Thyroid gland (tissue), 4 donors: ENCODE measurements at regions not wholly inside any gene's neighbourhood (a gene's known extent, or its start where the extent isn't known, plus 50 kb on each side); places are given as distances from the start of the nearest gene placed in this dataset.

ENCODE experiments used
- DNase-seq, 2 donors: peaks; one replicate each; pipeline ENCODE4 v3.0.0-alpha.2; 2019
- H3K27ac ChIP-seq, 3 donors: fragments of 200-600 bp; sonication (generic); 1 replicate in 2 of 3; 2 replicates in 1 of 3; pipeline ENCODE4 v1.5.1; 2016 to 2019; ENCODE audit warnings: mild to moderate bottlenecking in 1 of 3, moderate library complexity in 1 of 3
- H3K27me3 ChIP-seq: fragments of 200-600 bp; sonication (generic); one replicate; pipeline ENCODE4 v1.5.1; 2019
- H3K36me3 ChIP-seq, 2 donors: fragments of 200-600 bp; sonication (generic); one replicate each; pipeline ENCODE4 v1.5.1; 2016 to 2019
- H3K4me1 ChIP-seq, 2 donors: fragments of 200-600 bp; sonication (generic); one replicate each; pipeline ENCODE4 v1.5.1; 2017 to 2019
- H3K4me3 ChIP-seq, 3 donors: fragments of 200-600 bp; sonication (generic); replicated peaks in 1 of 3; 1 replicate in 2 of 3; 2 replicates in 1 of 3; pipeline ENCODE4 v1.5.1; 2016; ENCODE audit warnings: mild to moderate bottlenecking in 1 of 3
- H3K9me3 ChIP-seq: fragments of 200-600 bp; sonication (generic); one replicate; pipeline ENCODE4 v1.5.1; 2017
- CTCF ChIP-seq, 6 experiments: fragments of 200-600 bp in 3 of 6; fragments of 450-650 bp in 3 of 6; sonication (generic) in 3 of 6; IDR thresholded peaks; one replicate each; pipeline ENCODE4 v1.5.1; 2016 to 2019; ENCODE audit warnings: antibody characterized with exemption in 6 of 6, mild to moderate bottlenecking in 2 of 6, inconsistent platforms in 1 of 6, moderate library complexity in 1 of 6
- POLR2A ChIP-seq, 2 donors: fragments of 450-650 bp; IDR thresholded peaks; one replicate each; pipeline ENCODE4 v1.6.1; 2017; ENCODE audit warnings: antibody characterized with exemption in 2 of 2, mild to moderate bottlenecking in 2 of 2, moderate library complexity in 1 of 2
- WGBS, 2 donors: methylation state at CpG; one replicate each; pipeline ENCODE4 v1.1.5; 2017; 5-methylcytosine and 5-hydroxymethylcytosine counted together
- intact Hi-C: fragments of 100-400 bp; cut with DNase I; formaldehyde crosslinking; loops from one replicate; pipeline ENCODE4 v1.15.1; 2023

DNA sequence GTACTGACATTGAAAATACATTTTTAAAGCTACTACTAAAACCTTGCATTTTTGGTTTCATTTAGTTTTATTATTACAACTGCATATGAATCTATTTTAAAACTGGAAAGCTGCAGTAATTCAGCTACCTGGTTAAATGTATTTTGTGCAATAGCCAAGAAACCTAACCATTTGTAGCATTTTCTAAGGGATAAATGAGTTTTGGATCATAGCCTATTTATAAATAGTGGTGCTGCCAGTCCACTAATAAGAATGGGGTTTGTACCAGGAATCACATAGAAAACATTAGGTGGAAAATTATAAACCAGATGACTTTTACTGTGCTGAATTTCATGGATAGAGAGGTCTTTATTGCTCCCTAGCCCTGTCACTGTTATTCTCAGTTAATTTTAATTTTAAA is 454.7 kb downstream of the DIPK2A start:
- no peak for TF ChIP-seq POLR2A (IDR thresholded peaks at IDR 0.05)
- no peak for TF ChIP-seq CTCF (IDR thresholded peaks at IDR 0.05)
- no peaks in the 10 kb centered on the region for H3K36me3 ChIP-seq
- DNase-seq = no peak
- intact Hi-C loops = no loop called here
- H3K9me3 ChIP-seq = no peaks in the 10 kb centered on the region
- H3K4me3 ChIP-seq = no peak overlapping the region
- H3K27ac ChIP-seq = no peak overlapping the region
- H3K4me1 ChIP-seq = no peaks in the 10 kb centered on the region
- no peaks in the 10 kb centered on the region for H3K27me3 ChIP-seq

DNA sequence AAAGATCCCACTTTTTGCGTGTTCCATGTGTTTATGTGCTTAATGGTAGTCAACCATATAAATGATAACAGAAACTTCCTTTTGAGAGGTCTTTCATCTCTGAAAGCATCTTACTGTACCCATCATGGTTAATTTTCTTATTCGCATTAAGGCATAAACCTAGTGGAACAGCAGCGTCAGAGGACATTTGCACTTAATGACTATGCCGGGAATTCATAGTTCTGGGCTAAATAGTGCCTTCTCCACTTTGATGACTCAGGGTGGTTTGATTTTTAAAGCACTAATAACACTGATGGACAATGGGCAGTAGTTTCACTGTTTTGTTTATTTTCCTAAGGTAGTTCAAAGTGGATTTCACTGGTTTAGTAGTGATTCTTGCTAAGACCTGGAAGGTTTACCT is 455.3 kb downstream of the DIPK2A start:
- Histone ChIP-seq H3K27ac (no peak overlapping the region), H3K27me3 (no peaks in the 10 kb centered on the region), H3K4me1 (no peaks in the 10 kb centered on the region), H3K36me3 (no peaks in the 10 kb centered on the region), H3K4me3 (no peak overlapping the region), H3K9me3 (no peaks in the 10 kb centered on the region)
- no peak for DNase-seq
- TF ChIP-seq POLR2A (IDR thresholded peaks at IDR 0.05) = no peak
- no peak for TF ChIP-seq CTCF (IDR thresholded peaks at IDR 0.05)
- intact Hi-C loops = no loop called here
- WGBS, 2 donors = 95 to 96% methylated on average over 4 of the region's 4 CpGs

DNA sequence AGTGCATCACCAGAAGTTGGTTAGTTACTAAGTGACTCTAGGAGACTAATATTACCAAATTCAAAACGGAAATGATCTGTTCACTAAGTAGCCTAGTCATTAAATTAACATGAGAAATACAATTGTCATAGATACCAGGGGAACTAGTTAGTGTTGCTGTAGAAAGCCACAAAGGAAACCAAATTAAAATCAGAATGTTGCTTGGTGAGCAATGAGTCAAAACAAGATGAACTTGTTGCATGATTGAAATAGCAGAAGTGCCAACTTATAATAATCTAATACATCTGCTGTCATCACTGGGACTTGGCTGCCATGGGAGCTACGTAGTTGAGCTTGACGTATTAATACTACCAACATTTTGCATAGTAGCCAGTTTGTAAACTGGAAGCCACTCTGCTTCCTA is 458.1 kb downstream of the DIPK2A start:
- DNase-seq = no peak
- WGBS, 2 donors = 82 to 84% methylated on average over 3 of the region's 3 CpGs
- intact Hi-C loops = no loop called here
- Histone ChIP-seq H3K27ac (no peak overlapping the region), H3K27me3 (no peaks in the 10 kb centered on the region), H3K4me3 (no peak overlapping the region), H3K9me3 (no peaks in the 10 kb centered on the region), H3K4me1 (no peaks in the 10 kb centered on the region), H3K36me3 (no peaks in the 10 kb centered on the region)
- no peak for TF ChIP-seq CTCF (IDR thresholded peaks at IDR 0.05)
- no peak for TF ChIP-seq POLR2A (IDR thresholded peaks at IDR 0.05)

GRCh38 chr3:144431134-144431533 is 459.5 kb downstream of the DIPK2A start:
- intact Hi-C loops = no loop called here
- Histone ChIP-seq H3K27ac (no peak overlapping the region), H3K9me3 (no peaks in the 10 kb centered on the region), H3K4me1 (no peaks in the 10 kb centered on the region), H3K36me3 (no peaks in the 10 kb centered on the region), H3K27me3 (no peaks in the 10 kb centered on the region), H3K4me3 (no peak overlapping the region)
- TF ChIP-seq CTCF (IDR thresholded peaks at IDR 0.05) = no peak
- no peak for TF ChIP-seq POLR2A (IDR thresholded peaks at IDR 0.05)
- DNase-seq = no peak

- H3K4me1 ChIP-seq = no peaks in the 10 kb centered on the region
- no peaks in the 10 kb centered on the region for H3K27me3 ChIP-seq
- no peaks in the 10 kb centered on the region for H3K9me3 ChIP-seq
- no peak for DNase-seq
- no peak overlapping the region for H3K27ac ChIP-seq
- intact Hi-C loops = no loop called here
- TF ChIP-seq POLR2A (IDR thresholded peaks at IDR 0.05) = no peak
- TF ChIP-seq CTCF (IDR thresholded peaks at IDR 0.05) = no peak
- no peaks in the 10 kb centered on the region for H3K36me3 ChIP-seq
- no peak overlapping the region for H3K4me3 ChIP-seq
- 89 to 96% methylated on average over 1 of the region's 1 CpG for WGBS, 2 donors
Observed at GRCh38 chr3:144433006-144433405, 461.4 kb downstream of the DIPK2A start.
